ENCODE measurements at regions not wholly inside any gene's neighbourhood (a gene's known extent, or its start where the extent isn't known, plus 50 kb on each side); places are given as distances from the start of the nearest gene placed in this dataset.

DNA sequence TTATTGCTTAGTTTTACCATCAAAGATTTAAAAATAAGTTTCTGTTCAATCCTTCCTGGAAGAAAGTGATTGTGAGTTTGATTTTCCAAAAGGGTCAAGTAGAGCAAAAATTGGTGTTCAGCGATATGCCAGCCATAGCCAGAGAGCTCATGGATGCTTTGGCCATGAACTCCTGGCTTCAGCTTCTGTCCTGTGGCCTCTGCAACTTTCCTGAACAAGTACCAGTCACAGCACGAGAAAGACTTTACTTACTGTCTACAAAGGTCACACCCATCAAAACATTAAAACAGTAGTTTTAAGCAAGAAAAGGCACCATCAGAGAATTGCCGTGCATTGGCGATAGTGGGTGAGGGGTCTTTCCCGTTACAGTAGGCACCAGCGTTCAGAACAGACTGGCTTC, 753.0 kb upstream of the SGCG start:
- TF ChIP-seq, protein P1, sequence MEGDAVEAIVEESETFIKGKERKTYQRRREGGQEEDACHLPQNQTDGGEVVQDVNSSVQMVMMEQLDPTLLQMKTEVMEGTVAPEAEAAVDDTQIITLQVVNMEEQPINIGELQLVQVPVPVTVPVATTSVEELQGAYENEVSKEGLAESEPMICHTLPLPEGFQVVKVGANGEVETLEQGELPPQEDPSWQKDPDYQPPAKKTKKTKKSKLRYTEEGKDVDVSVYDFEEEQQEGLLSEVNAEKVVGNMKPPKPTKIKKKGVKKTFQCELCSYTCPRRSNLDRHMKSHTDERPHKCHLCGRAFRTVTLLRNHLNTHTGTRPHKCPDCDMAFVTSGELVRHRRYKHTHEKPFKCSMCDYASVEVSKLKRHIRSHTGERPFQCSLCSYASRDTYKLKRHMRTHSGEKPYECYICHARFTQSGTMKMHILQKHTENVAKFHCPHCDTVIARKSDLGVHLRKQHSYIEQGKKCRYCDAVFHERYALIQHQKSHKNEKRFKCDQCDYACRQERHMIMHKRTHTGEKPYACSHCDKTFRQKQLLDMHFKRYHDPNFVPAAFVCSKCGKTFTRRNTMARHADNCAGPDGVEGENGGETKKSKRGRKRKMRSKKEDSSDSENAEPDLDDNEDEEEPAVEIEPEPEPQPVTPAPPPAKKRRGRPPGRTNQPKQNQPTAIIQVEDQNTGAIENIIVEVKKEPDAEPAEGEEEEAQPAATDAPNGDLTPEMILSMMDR (IDR thresholded peaks at IDR 0.05), result no peak
- TF ChIP-seq POLR2A (IDR thresholded peaks at IDR 0.05), result no peak
